MM.1S (cell line): ENCODE measurements at regions not wholly inside any gene's neighbourhood (a gene's known extent, or its start where the extent isn't known, plus 50 kb on each side); places are given as distances from the start of the nearest gene placed in this dataset.

Source experiments
- CTCF ChIP-seq: fragments of 300-600 bp; sonication (generic); IDR thresholded peaks from 2 replicates; pipeline ENCODE4 v1.5.1; 2016; ENCODE audit warnings: antibody characterized with exemption, low read length, mixed read lengths
- EZH2 ChIP-seq: fragments of 300-600 bp; sonication (generic); optimal IDR thresholded peaks from 2 replicates; pipeline ENCODE3; 2017; ENCODE audit warnings: low read depth, mild to moderate bottlenecking, antibody characterized with exemption, low read length, mixed read lengths
- EZH2phosphoT487 ChIP-seq: fragments of 300-600 bp; sonication (generic); IDR thresholded peaks from 2 replicates; pipeline ENCODE4 v1.6.1; 2018; ENCODE audit warnings: antibody characterized with exemption, low read length

GRCh38 chr15:35813573-35813972, 267.6 kb upstream of the DPH6 start:
- TF ChIP-seq CTCF (no peak), EZH2 (no peak), EZH2phosphoT487 (no peak)
